ENCODE measurements at regions not wholly inside any gene's neighbourhood (a gene's known extent, or its start where the extent isn't known, plus 50 kb on each side); places are given as distances from the start of the nearest gene placed in this dataset.
A peak's percentile ranks its signal among the peaks of the same experiment; 100 is the strongest.

- H3K9me3 ChIP-seq = no peaks in the 10 kb centered on the region
- no peak overlapping the region for H3K27ac ChIP-seq
- intact Hi-C loops (cut with DNase I) = no loop called here
- no peaks in the 10 kb centered on the region for H3K36me3 ChIP-seq
- H3K27me3 ChIP-seq = peaks cover 0 to 8% of the 10 kb centered on the region in 2 donors
- H3K4me3 ChIP-seq = no peak overlapping the region
- no peak for TF ChIP-seq CTCF (IDR thresholded peaks at IDR 0.05)
- DNase-seq (no peak), ATAC-seq (no peak)
- H3K4me1 ChIP-seq = no peaks in the 10 kb centered on the region
Observed at GRCh38 chr2:219844401-219845091, 217.1 kb downstream of the SLC4A3 start.

DNA sequence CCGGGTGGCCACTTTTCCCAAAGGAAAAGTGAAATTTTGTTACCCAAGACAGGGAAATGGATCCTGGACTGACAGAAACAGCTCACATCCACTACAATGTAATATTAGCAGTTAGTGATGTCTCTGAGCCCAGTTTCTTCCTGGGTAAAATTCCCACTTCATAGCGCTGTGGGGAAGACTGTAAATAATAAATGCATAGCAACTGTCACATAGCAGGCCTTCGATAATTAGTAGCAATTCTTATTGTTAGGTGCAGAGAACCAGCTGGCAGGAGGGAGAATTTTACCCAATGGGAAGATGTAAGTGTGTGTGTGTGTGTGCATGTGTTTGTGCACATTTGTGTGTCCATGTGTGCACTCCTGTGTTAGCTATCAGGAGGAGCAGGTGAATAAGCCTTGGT lies 221.5 kb downstream of the SLC4A3 start:
- no peaks in the 10 kb centered on the region for H3K9me3 ChIP-seq
- ATAC-seq (no peak), DNase-seq (no peak)
- intact Hi-C loops (cut with DNase I) = no loop called here
- no peak overlapping the region for H3K4me3 ChIP-seq
- no peaks in the 10 kb centered on the region for H3K4me1 ChIP-seq
- H3K27ac ChIP-seq = no peak overlapping the region
- H3K36me3 ChIP-seq = no peaks in the 10 kb centered on the region
- peaks cover 0 to 11% of the 10 kb centered on the region in 2 donors for H3K27me3 ChIP-seq
- no peak for TF ChIP-seq CTCF (IDR thresholded peaks at IDR 0.05)

- intact Hi-C loops (cut with DNase I) = no loop called here
- H3K36me3 ChIP-seq = no peaks in the 10 kb centered on the region
- ATAC-seq (no peak), DNase-seq (no peak)
- H3K4me1 ChIP-seq = no peaks in the 10 kb centered on the region
- H3K9me3 ChIP-seq = no peaks in the 10 kb centered on the region
- H3K27me3 ChIP-seq = peaks cover 0 to 19% of the 10 kb centered on the region in 2 donors
- H3K4me3 ChIP-seq = no peak overlapping the region
- no peak for TF ChIP-seq CTCF (IDR thresholded peaks at IDR 0.05)
- no peak overlapping the region for H3K27ac ChIP-seq
Observed at GRCh38 chr2:219851169-219851568, 223.7 kb downstream of the SLC4A3 start.

- H3K9me3 ChIP-seq = no peaks in the 10 kb centered on the region
- DNase-seq = peak in 1 of 4 donors; percentile 57
- no peak overlapping the region for H3K4me3 ChIP-seq
- peak; percentile 25 for ATAC-seq
- H3K4me1 ChIP-seq = no peaks in the 10 kb centered on the region
- no peaks in the 10 kb centered on the region for H3K36me3 ChIP-seq
- intact Hi-C loops (cut with DNase I) = no loop called here
- H3K27ac ChIP-seq = no peak overlapping the region
- H3K27me3 ChIP-seq = peaks cover 0 to 19% of the 10 kb centered on the region in 2 donors
- no peak for TF ChIP-seq CTCF (IDR thresholded peaks at IDR 0.05)
Observed at GRCh38 chr2:219851801-219852481, 224.5 kb downstream of the SLC4A3 start.

DNA sequence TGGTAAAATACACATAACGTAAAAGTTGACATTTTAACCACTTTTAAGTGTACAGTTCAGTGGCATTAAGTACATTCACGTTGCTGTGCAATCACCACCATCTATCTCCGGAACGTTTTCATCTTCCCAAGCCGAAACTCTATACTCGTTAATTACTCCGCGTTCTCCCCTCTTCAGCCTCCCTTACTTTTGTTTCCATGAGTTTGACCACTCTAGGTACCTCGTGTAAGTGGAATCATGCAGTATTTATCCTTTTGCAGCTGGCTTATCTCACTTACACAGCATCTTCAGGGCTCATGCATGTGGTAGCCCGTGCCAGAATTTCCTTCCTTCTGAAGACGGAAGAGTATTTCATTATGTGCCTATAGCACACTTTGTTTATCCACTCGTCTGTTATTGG lies 225.2 kb downstream of the SLC4A3 start:
- peaks cover 0 to 19% of the 10 kb centered on the region in 2 donors for H3K27me3 ChIP-seq
- no peaks in the 10 kb centered on the region for H3K9me3 ChIP-seq
- no peak overlapping the region for H3K4me3 ChIP-seq
- H3K36me3 ChIP-seq = no peaks in the 10 kb centered on the region
- intact Hi-C loops (cut with DNase I) = no loop called here
- no peak for TF ChIP-seq CTCF (IDR thresholded peaks at IDR 0.05)
- ATAC-seq (no peak), DNase-seq (peak in 1 of 4 donors; percentile 5)
- H3K27ac ChIP-seq = no peak overlapping the region
- H3K4me1 ChIP-seq = no peaks in the 10 kb centered on the region
